ENCODE measurements at regions not wholly inside any gene's neighbourhood (a gene's known extent, or its start where the extent isn't known, plus 50 kb on each side); places are given as distances from the start of the nearest gene placed in this dataset.
A peak's percentile ranks its signal among the peaks of the same experiment; 100 is the strongest.

DNA sequence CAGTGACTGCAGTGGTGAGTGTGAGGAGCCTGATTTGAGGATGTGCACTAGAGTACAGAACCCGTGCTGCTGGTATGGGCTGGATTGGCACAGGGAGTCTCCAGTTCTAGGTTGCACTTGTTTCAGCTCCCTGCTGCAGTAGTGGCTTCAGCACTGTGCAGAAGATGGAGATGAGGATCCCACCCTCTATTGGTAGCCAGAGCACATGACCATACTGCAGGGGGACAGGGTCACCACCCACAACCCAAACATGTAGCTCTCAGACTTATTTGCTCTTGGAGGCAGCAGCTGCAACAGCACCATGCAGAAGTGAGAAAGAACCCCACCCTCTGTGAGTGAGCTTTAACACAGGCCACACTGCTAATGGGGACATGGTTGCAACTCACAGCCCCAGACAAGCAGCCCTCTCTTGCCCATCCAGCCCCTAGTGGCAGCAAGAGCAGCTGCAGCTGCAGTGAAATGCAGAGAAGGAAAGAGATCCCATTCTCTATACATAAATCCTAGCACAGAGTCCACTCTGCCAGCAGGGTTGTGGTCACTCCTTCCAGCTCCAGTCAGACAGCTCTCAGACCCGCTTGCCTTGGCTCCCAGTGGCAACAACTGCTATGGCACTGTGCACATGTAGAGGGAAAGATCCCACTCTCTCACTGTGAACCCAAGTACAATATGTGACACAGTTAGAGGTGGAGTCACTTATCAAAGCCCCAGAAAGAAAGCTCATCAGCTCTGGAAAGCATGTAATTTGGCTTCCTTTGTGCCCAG, 51.4 kb upstream of the SCIN start:
- DNase-seq: peak; percentile 19

DNA sequence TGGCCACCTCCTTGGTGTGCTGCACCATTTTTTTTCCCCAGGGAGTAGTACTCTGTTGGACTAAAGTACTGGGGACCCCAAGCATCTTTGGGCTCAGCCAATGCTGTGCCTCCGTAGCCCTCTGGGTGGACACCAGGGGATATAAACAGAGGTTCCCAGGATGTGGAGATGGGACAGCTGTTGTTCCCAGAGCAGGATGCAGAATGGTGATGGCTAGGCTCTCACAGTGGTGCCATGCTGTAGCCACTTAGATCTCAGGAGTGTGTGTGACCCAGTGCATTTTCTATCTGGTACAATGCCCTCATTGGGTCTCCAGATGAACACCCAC, 50.9 kb upstream of the SCIN start:
- no peak for DNase-seq
